A673 (cell line): ENCODE measurements at regions not wholly inside any gene's neighbourhood (a gene's known extent, or its start where the extent isn't known, plus 50 kb on each side); places are given as distances from the start of the nearest gene placed in this dataset.

ENCODE experiments used
- BruUV-seq: library from RNA; stranded (reverse); fragments of 400-500 nt; replicated peaks from 2 replicates; lab custom pipeline; 2021; lab: Mats Ljungman, UMichigan
- CTCF ChIA-PET: fragments of 300-600 bp; sonication (Branson Sonifier 250); formaldehyde crosslinking; loops from one replicate; lab custom pipeline; 2022; ENCODE audit warnings: antibody characterized with exemption; lab: Charles Lee
- POLR2A ChIA-PET: fragments of 300-600 bp; sonication (Branson Sonifier 250); formaldehyde crosslinking; loops from one replicate; lab custom pipeline; 2022; ENCODE audit warnings: antibody characterized with exemption; ENCODE audit not compliant: low non-redundant PET; lab: Charles Lee
- DNase-seq: peaks from one replicate; pipeline ENCODE4 v3.0.0-alpha.2; 2015; ENCODE audit warnings: low spot score
- H3K27ac ChIP-seq: fragments of 200-600 bp; sonication (generic); 2 replicates; pipeline ENCODE4 v1.5.1; 2016; ENCODE audit warnings: mixed run types, low read depth, mild to moderate bottlenecking, mixed read lengths, antibody characterized with exemption, low read length; ENCODE audit not compliant: poor library complexity, severe bottlenecking
- H3K27me3 ChIP-seq: fragments of 200-600 bp; sonication (generic); replicated peaks from 2 replicates; pipeline ENCODE4 v1.6.1; 2017; ENCODE audit warnings: mixed run types, low read depth, mild to moderate bottlenecking, mixed read lengths, antibody characterized with exemption, low read length; ENCODE audit not compliant: insufficient read depth, poor library complexity
- H3K36me3 ChIP-seq: fragments of 200-600 bp; sonication (generic); 2 replicates; pipeline ENCODE4 v1.6.1; 2016; ENCODE audit warnings: mixed run types, mild to moderate bottlenecking, mixed read lengths, antibody characterized with exemption, low read length; ENCODE audit not compliant: insufficient read depth, poor library complexity, severe bottlenecking
- H3K4me1 ChIP-seq: fragments of 200-600 bp; sonication (generic); 2 replicates; pipeline ENCODE4 v1.6.1; 2017; ENCODE audit warnings: mixed run types, mild to moderate bottlenecking, mixed read lengths, antibody characterized with exemption, low read length; ENCODE audit not compliant: insufficient read depth, poor library complexity, severe bottlenecking
- H3K4me3 ChIP-seq: fragments of 200-600 bp; sonication (generic); 2 replicates; pipeline ENCODE4 v1.5.1; 2016; ENCODE audit warnings: low read depth, mixed run types, mild to moderate bottlenecking, mixed read lengths, low read length; ENCODE audit not compliant: poor library complexity, severe bottlenecking
- H3K9me3 ChIP-seq: fragments of 200-600 bp; sonication (generic); 2 replicates; pipeline ENCODE4 v1.6.1; 2016; ENCODE audit warnings: mixed run types, low read depth, mild to moderate bottlenecking, mixed read lengths, antibody characterized with exemption, low read length; ENCODE audit not compliant: poor library complexity, severe bottlenecking
- EZH2 ChIP-seq: fragments of 200-600 bp; sonication (generic); IDR thresholded peaks from 2 replicates; pipeline ENCODE4 v1.6.1; 2017; ENCODE audit warnings: borderline replicate concordance, low read depth, mild to moderate bottlenecking, mixed read lengths, antibody characterized with exemption, low read length; ENCODE audit not compliant: poor library complexity, severe bottlenecking
- intact Hi-C: fragments of 100-400 bp; cut with micrococcal nuclease; formaldehyde crosslinking; loops from one replicate; pipeline ENCODE4 v1.10.0; 2022; ENCODE audit not compliant: unreplicated experiment
- TF ChIP-seq, protein P1 (sequence below): fragments of 300-800, 200-600 bp; sonication (generic); conservative IDR thresholded peaks from 2 replicates; pipeline ENCODE4 v1.5.1; 2017; ENCODE audit warnings: low read depth, mild to moderate bottlenecking, antibody characterized with exemption, low read length, moderate library complexity, mixed read lengths

DNA sequence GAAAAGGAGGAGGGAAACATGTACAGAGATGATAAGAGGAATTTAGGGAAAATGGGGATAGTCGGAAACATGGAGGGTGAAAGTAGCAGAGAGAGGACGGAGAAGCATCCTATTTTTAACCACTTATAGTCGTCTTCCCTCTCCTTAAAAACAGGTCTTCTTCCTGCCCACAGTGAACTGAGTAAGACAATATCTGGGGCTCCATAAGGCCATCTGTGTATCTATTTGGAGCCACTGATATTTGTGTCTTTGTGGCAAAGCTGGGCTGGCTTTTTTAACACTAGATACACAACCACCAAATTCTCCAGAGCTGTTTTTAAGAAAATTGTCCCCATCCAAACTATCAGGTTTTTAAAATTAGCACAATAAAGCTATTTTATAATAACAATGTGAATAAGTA lies 109.5 kb upstream of the RAP1B start:
- BruUV-seq = no TSS peak

DNA sequence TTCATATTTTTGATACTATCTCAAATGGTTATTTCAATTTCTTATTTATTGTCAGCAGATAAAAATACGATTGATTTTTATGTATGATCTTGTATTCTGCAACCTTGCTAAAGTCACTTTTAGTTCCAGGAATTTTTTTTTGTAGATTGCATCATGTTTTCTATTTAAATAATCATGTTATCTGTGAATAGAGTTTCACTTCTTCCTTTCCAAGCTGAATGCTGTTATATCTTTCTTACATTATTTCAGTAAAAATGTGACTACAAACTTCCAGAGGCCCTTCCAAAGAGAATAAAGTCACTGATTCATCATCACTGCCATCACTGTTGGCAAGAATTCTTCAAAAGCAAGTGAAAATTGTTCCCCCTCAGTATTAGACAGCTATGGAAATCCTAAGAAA lies 104.7 kb upstream of the RAP1B start:
- ChIA-PET POLR2A (no interaction called here), CTCF (no interaction called here)
- DNase-seq = no peak
- Histone ChIP-seq H3K27ac (no peak overlapping the region), H3K4me3 (no peak overlapping the region), H3K36me3 (no peaks in the 10 kb centered on the region), H3K4me1 (no peaks in the 10 kb centered on the region), H3K27me3 (no peaks in the 10 kb centered on the region), H3K9me3 (no peaks in the 10 kb centered on the region)
- no TSS peak for BruUV-seq
- intact Hi-C loops = no loop called here
- TF ChIP-seq EZH2 = no peak
- TF ChIP-seq, protein P1, sequence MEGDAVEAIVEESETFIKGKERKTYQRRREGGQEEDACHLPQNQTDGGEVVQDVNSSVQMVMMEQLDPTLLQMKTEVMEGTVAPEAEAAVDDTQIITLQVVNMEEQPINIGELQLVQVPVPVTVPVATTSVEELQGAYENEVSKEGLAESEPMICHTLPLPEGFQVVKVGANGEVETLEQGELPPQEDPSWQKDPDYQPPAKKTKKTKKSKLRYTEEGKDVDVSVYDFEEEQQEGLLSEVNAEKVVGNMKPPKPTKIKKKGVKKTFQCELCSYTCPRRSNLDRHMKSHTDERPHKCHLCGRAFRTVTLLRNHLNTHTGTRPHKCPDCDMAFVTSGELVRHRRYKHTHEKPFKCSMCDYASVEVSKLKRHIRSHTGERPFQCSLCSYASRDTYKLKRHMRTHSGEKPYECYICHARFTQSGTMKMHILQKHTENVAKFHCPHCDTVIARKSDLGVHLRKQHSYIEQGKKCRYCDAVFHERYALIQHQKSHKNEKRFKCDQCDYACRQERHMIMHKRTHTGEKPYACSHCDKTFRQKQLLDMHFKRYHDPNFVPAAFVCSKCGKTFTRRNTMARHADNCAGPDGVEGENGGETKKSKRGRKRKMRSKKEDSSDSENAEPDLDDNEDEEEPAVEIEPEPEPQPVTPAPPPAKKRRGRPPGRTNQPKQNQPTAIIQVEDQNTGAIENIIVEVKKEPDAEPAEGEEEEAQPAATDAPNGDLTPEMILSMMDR = no peak

More for the DNA sequence above, 109.5 kb upstream of the RAP1B start:
- Histone ChIP-seq H3K9me3 (no peaks in the 10 kb centered on the region), H3K36me3 (no peaks in the 10 kb centered on the region), H3K4me3 (no peak overlapping the region), H3K27ac (no peak overlapping the region), H3K4me1 (no peaks in the 10 kb centered on the region), H3K27me3 (no peaks in the 10 kb centered on the region)
- intact Hi-C loops = no loop called here
- POLR2A ChIA-PET = no interaction called here
- no peak for DNase-seq
- TF ChIP-seq, protein P1 = no peak
- TF ChIP-seq EZH2 = no peak
- CTCF ChIA-PET = no interaction called here

DNA sequence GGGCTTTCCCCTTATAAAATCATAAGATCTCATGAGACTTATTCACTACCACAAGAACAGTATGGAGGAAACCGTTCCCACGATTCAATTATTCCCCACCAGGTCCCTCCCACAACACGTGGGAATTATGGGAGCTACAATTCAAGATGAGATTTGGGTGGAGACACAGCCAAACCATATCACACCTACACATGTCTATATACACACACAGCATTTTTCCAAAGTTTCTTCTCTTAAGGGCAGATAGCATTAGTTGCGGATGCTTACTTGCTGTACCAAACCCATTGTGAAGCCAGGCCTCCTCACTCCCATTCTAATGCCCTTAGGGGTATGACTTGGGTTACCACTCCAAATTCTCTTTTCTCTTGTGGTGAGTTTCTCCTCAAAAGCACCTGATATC lies 104.1 kb upstream of the RAP1B start:
- intact Hi-C loops = no loop called here
- ChIA-PET POLR2A (no interaction called here), CTCF (no interaction called here)
- no peak for DNase-seq
- TF ChIP-seq, protein P1 = no peak
- no peak for TF ChIP-seq EZH2
- no peaks in the 10 kb centered on the region for H3K9me3 ChIP-seq
- no TSS peak for BruUV-seq
- no peaks in the 10 kb centered on the region for H3K36me3 ChIP-seq
- no peaks in the 10 kb centered on the region for H3K27me3 ChIP-seq
- no peak overlapping the region for H3K27ac ChIP-seq
- no peak overlapping the region for H3K4me3 ChIP-seq
- H3K4me1 ChIP-seq = no peaks in the 10 kb centered on the region
